SK-N-DZ (cell line): ENCODE measurements at regions not wholly inside any gene's neighbourhood (a gene's known extent, or its start where the extent isn't known, plus 50 kb on each side); places are given as distances from the start of the nearest gene placed in this dataset.
"Not testable (repeated sequence)": the region's sequence is repeated elsewhere in the genome, so short reads cannot be mapped to it uniquely, and the experiment has no call there.

Experiments
- DNase-seq: peaks from one replicate; pipeline ENCODE4 v3.0.0-alpha.2; 2015; ENCODE audit warnings: low spot score

DNA sequence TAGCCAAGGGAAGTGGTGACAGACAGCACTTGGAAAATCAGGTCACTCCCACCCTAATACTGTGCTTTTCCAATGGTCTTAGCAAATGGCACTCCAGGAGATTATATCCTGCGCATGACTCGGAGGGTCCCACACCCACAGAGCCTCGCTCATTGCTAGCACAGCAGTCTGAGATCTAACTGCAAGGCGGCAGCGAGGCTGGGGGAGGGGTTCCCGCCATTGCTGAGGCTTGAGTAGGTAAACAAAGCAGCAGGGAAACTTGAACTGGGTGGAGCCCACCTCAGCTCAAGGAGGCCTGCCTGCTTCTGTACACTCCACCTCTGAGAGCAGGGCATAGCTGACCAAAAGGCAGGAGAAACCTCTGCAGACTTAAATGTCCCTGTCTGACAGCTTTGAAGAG is 53.9 kb upstream of the TLL1 start:
- not testable (repeated sequence) for DNase-seq
